IMR-90 (cell line): ENCODE measurements at regions not wholly inside any gene's neighbourhood (a gene's known extent, or its start where the extent isn't known, plus 50 kb on each side); places are given as distances from the start of the nearest gene placed in this dataset.

Experiments
- CTCF ChIP-seq: conservative IDR thresholded peaks from 2 replicates; pipeline ENCODE4 v1.5.1; 2012; ENCODE audit warnings: mild to moderate bottlenecking, low read depth, low read length, improper control_type of control experiment
- MAZ ChIP-seq: IDR thresholded peaks from 2 replicates; pipeline ENCODE4 v1.6.1; 2012; ENCODE audit warnings: low read depth, mild to moderate bottlenecking, low read length, improper control_type of control experiment, moderate library complexity, borderline replicate concordance
- POLR2A ChIP-seq: IDR thresholded peaks from 2 replicates; pipeline ENCODE4 v1.6.1; 2012; ENCODE audit warnings: mild to moderate bottlenecking, low read depth, low read length

GRCh38 chr9:13689925-13690324, 410.4 kb upstream of the MPDZ start:
- TF ChIP-seq MAZ = no peak
- no peak for TF ChIP-seq POLR2A
- no peak for TF ChIP-seq CTCF
